ENCODE measurements at regions not wholly inside any gene's neighbourhood (a gene's known extent, or its start where the extent isn't known, plus 50 kb on each side); places are given as distances from the start of the nearest gene placed in this dataset.

DNA sequence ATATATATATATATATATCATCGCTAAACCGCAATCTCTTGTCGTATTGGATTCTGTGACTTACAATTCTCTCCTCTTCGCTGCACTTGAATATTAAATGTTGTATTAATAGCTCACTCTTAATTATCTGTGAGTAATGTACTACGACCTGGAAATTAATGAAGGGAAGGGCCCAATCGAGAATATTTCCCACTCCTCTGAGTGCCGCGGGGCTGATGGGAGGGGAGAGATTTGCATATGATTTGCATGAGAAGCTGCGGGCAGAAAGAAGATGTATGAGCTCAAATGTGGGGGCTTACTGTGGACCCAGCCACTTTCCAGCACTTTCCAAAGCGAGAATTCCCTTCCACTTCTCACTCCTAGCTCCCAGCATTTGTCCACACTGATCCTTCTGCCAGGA is 141.2 kb downstream of the MN1 start (continued):
- TF ChIP-seq SNAI2 (CRISPR knock-in tag; IDR thresholded peaks at IDR 0.05), result no peak

DNA sequence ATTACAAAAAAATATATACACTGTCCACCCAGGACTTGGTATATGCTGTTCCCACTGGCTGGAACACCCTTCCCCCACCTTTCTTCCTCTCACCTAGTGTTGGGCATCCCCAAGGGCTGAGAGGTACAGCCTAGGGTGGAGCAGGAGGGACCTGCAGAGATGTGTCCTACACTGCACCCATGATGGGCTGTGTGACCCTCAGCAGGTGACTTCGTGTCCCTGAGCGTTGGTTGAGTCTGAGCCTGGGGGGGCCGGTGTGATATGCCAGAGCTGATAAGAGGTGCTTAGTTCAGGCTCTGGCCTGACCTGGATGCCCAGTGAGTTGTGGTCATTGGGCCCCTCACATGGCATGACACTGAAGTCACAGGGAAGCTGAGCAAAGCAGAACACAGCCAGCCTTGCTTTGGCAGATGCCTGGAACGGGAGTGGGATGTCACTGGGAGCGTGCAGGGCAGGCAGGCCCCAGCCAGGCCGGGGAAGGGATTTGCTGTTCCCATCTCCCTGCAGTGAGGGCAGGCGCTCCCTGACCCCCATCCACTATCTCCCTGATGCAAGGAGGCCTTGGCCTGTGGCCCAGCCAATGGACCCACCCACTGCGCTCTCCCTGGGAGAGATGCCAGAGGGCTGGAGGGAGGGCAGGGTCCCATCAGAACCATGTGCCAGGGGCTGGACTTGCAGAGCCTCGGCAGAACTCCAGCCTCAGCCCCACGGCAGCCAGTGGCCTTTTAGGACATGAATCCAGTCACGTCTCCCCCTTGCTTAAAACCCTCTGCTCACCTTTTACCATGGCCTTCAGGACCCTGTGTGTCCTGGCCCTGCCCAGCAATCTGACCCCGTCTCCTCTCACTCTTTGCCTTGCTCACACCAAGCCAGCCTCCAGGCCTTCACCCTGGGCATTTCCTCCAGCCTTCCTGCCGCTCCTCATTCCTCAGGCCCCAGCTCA is 138.9 kb downstream of the MN1 start:
- peak; percentile 51 for ATAC-seq
- TF ChIP-seq ZNF565 (CRISPR knock-in tag; conservative IDR thresholded peaks at IDR 0.05; ENCODE audit: low read depth) (no peak), TOX (CRISPR knock-in tag; IDR thresholded peaks at IDR 0.05; ENCODE audit: borderline replicate concordance) (no peak), PPARA (CRISPR knock-in tag; IDR thresholded peaks at IDR 0.05; ENCODE audit: borderline replicate concordance) (no peak), OSR1 (CRISPR knock-in tag; IDR thresholded peaks at IDR 0.05) (no peak), GLIS3 (CRISPR knock-in tag; IDR thresholded peaks at IDR 0.05) (no peak)
- TF ChIP-seq, protein P1, sequence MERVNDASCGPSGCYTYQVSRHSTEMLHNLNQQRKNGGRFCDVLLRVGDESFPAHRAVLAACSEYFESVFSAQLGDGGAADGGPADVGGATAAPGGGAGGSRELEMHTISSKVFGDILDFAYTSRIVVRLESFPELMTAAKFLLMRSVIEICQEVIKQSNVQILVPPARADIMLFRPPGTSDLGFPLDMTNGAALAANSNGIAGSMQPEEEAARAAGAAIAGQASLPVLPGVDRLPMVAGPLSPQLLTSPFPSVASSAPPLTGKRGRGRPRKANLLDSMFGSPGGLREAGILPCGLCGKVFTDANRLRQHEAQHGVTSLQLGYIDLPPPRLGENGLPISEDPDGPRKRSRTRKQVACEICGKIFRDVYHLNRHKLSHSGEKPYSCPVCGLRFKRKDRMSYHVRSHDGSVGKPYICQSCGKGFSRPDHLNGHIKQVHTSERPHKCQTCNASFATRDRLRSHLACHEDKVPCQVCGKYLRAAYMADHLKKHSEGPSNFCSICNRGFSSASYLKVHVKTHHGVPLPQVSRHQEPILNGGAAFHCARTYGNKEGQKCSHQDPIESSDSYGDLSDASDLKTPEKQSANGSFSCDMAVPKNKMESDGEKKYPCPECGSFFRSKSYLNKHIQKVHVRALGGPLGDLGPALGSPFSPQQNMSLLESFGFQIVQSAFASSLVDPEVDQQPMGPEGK (CRISPR knock-in tag; IDR thresholded peaks at IDR 0.05; ENCODE audit: borderline replicate concordance), result no peak

DNA sequence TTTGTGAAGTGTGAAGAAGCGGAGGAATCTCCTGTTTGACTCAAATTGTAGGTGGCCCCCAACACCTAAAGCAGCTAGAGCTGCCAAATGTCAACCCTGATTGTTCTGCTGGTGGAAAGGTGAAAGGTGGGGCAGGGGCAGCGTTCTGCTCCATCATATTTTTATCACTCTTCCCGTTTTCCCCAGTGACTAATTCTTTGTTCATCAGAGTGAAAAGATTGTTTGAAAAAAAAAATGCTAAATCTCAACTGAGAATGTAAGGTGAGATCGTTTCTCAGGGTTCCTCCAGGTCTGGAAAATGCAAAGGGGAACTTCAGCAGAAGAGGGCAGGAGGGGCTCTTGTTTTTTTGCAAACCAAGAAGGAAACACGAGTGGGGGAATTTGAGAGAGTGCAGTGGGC is 137.7 kb downstream of the MN1 start:
- ATAC-seq, result no peak
- TF ChIP-seq GLIS3 (CRISPR knock-in tag; IDR thresholded peaks at IDR 0.05), result no peak
- TF ChIP-seq, protein P2, sequence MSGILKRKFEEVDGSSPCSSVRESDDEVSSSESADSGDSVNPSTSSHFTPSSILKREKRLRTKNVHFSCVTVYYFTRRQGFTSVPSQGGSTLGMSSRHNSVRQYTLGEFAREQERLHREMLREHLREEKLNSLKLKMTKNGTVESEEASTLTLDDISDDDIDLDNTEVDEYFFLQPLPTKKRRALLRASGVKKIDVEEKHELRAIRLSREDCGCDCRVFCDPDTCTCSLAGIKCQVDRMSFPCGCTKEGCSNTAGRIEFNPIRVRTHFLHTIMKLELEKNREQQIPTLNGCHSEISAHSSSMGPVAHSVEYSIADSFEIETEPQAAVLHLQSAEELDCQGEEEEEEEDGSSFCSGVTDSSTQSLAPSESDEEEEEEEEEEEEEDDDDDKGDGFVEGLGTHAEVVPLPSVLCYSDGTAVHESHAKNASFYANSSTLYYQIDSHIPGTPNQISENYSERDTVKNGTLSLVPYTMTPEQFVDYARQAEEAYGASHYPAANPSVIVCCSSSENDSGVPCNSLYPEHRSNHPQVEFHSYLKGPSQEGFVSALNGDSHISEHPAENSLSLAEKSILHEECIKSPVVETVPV (CRISPR knock-in tag; IDR thresholded peaks at IDR 0.05), result no peak
- TF ChIP-seq TOX (CRISPR knock-in tag; IDR thresholded peaks at IDR 0.05; ENCODE audit: borderline replicate concordance), result no peak
- TF ChIP-seq, protein P3, sequence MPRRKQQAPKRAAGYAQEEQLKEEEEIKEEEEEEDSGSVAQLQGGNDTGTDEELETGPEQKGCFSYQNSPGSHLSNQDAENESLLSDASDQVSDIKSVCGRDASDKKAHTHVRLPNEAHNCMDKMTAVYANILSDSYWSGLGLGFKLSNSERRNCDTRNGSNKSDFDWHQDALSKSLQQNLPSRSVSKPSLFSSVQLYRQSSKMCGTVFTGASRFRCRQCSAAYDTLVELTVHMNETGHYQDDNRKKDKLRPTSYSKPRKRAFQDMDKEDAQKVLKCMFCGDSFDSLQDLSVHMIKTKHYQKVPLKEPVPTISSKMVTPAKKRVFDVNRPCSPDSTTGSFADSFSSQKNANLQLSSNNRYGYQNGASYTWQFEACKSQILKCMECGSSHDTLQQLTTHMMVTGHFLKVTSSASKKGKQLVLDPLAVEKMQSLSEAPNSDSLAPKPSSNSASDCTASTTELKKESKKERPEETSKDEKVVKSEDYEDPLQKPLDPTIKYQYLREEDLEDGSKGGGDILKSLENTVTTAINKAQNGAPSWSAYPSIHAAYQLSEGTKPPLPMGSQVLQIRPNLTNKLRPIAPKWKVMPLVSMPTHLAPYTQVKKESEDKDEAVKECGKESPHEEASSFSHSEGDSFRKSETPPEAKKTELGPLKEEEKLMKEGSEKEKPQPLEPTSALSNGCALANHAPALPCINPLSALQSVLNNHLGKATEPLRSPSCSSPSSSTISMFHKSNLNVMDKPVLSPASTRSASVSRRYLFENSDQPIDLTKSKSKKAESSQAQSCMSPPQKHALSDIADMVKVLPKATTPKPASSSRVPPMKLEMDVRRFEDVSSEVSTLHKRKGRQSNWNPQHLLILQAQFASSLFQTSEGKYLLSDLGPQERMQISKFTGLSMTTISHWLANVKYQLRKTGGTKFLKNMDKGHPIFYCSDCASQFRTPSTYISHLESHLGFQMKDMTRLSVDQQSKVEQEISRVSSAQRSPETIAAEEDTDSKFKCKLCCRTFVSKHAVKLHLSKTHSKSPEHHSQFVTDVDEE (CRISPR knock-in tag; IDR thresholded peaks at IDR 0.05), result no peak
- TF ChIP-seq ZNF8 (CRISPR knock-in tag; IDR thresholded peaks at IDR 0.05), result no peak
- no peak for TF ChIP-seq RARB (CRISPR knock-in tag; IDR thresholded peaks at IDR 0.05)
- no peak for TF ChIP-seq ZNF565 (CRISPR knock-in tag; conservative IDR thresholded peaks at IDR 0.05; ENCODE audit: low read depth)
- TF ChIP-seq, protein P1 (CRISPR knock-in tag; IDR thresholded peaks at IDR 0.05; ENCODE audit: borderline replicate concordance), result no peak
- TF ChIP-seq ZC3H10 (CRISPR knock-in tag; IDR thresholded peaks at IDR 0.05), result no peak

DNA sequence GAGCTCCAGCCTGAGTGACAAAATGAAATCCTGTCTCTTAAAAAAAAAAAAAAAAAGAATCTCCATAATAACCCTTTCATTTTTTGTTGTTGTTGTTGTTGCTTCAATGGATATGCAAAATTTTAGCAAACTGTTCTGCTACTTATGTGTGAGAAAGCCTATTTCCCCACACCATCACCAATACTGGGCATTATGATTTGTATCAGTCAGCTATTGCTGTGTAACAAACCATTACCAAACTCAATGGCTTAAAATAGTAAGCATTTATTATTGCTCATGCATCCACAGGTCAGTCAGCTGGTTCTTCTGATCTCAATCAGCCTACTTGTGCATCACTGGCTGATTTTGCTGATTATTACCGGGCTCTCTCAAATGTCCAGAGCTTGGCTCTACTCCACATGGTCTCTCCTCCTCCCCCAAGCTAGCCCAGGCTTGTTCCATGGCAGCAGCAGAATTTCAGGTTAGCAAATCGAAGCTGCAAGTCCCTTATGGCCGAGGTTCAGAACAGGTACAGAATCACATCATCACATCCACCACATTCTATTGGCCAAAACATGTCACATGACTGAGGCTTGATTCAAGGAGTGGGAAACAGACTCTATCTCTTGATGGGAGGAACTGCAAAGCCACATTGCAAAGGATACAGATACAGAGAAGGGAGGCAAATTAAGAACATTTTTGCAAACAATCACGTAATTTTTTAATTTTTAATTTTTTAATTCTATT is 135.1 kb downstream of the MN1 start:
- TF ChIP-seq, protein P2 (CRISPR knock-in tag; IDR thresholded peaks at IDR 0.05), result no peak
- TF ChIP-seq ZNF70 (CRISPR knock-in tag; IDR thresholded peaks at IDR 0.05), result no peak
- no peak for TF ChIP-seq CSDC2 (CRISPR knock-in tag; IDR thresholded peaks at IDR 0.05)
- no peak for TF ChIP-seq ZFP3 (CRISPR knock-in tag; IDR thresholded peaks at IDR 0.05)
- TF ChIP-seq ZNF565 (CRISPR knock-in tag; conservative IDR thresholded peaks at IDR 0.05; ENCODE audit: low read depth), result no peak
- no peak for ATAC-seq
